GM23248 (cell line): ENCODE measurements at regions not wholly inside any gene's neighbourhood (a gene's known extent, or its start where the extent isn't known, plus 50 kb on each side); places are given as distances from the start of the nearest gene placed in this dataset.

ENCODE experiments used
- DNase-seq: peaks from one replicate; pipeline ENCODE4 v3.0.0-alpha.2; 2015
- H2AFZ ChIP-seq: fragments of 200-600 bp; sonication (generic); 2 replicates; pipeline ENCODE4 v1.6.1; 2016; ENCODE audit warnings: antibody characterized with exemption
- H3F3A ChIP-seq: fragments of 200-600 bp; sonication (generic); 2 replicates; pipeline ENCODE4 v1.6.1; 2016; ENCODE audit warnings: mild to moderate bottlenecking, antibody characterized with exemption, mixed run types; ENCODE audit not compliant: insufficient read depth
- H3K27ac ChIP-seq: fragments of 200-600 bp; sonication (generic); 2 replicates; pipeline ENCODE4 v1.5.1; 2016; ENCODE audit warnings: mild to moderate bottlenecking
- H3K27me3 ChIP-seq: fragments of 200-600 bp; sonication (generic); replicated peaks from 2 replicates; pipeline ENCODE4 v1.6.1; 2016; ENCODE audit warnings: mild to moderate bottlenecking; ENCODE audit not compliant: insufficient read depth
- H3K36me3 ChIP-seq: fragments of 200-600 bp; sonication (generic); 2 replicates; pipeline ENCODE4 v1.6.1; 2016; ENCODE audit warnings: low read depth, mild to moderate bottlenecking
- H3K4me1 ChIP-seq: fragments of 200-600 bp; sonication (generic); 2 replicates; pipeline ENCODE4 v1.6.1; 2016; ENCODE audit warnings: mild to moderate bottlenecking; ENCODE audit not compliant: insufficient read depth
- H3K4me2 ChIP-seq: fragments of 200-600 bp; sonication (generic); one replicate; pipeline ENCODE4 v1.6.1; 2016; ENCODE audit warnings: mild to moderate bottlenecking; ENCODE audit not compliant: unreplicated experiment
- H3K4me3 ChIP-seq: fragments of 200-600 bp; sonication (generic); 2 replicates; pipeline ENCODE4 v1.5.1; 2016; ENCODE audit warnings: mild to moderate bottlenecking
- H3K79me2 ChIP-seq: fragments of 200-600 bp; sonication (generic); 2 replicates; pipeline ENCODE4 v1.6.1; 2016; ENCODE audit warnings: mild to moderate bottlenecking; ENCODE audit not compliant: insufficient read depth
- H3K9ac ChIP-seq: fragments of 200-600 bp; sonication (generic); 2 replicates; pipeline ENCODE4 v1.6.1; 2016; ENCODE audit warnings: mild to moderate bottlenecking
- H3K9me2 ChIP-seq: fragments of 200-600 bp; sonication (generic); 2 replicates; pipeline ENCODE4 v1.6.1; 2016; ENCODE audit warnings: mixed run types, mild to moderate bottlenecking, moderate library complexity; ENCODE audit not compliant: insufficient read depth
- H3K9me3 ChIP-seq: fragments of 200-600 bp; sonication (generic); one replicate; pipeline ENCODE4 v1.6.1; 2017; ENCODE audit warnings: low read depth
- H4K20me1 ChIP-seq: fragments of 200-600 bp; sonication (generic); 2 replicates; pipeline ENCODE4 v1.6.0; 2016; ENCODE audit not compliant: insufficient read depth
- EZH2 ChIP-seq: fragments of 200-600 bp; sonication (generic); IDR thresholded peaks from 2 replicates; pipeline ENCODE4 v1.6.1; 2018; ENCODE audit warnings: antibody characterized with exemption, mild to moderate bottlenecking; ENCODE audit not compliant: insufficient read depth, poor library complexity, severe bottlenecking
- EZH2phosphoT487 ChIP-seq: fragments of 200-600 bp; sonication (generic); IDR thresholded peaks from 2 replicates; pipeline ENCODE4 v1.6.1; 2018; ENCODE audit warnings: antibody characterized with exemption, moderate library complexity, mild to moderate bottlenecking, low read depth; ENCODE audit not compliant: insufficient read depth
- WGBS, 2 experiments: methylation state at CpG; one replicate each; pipeline ENCODE4 v1.1.6; 2015 to 2017; ENCODE audit warnings: low lambda C conversion rate in 2 of 2, low coverage in 1 of 2; ENCODE audit errors: missing lambda C conversion rate in 2 of 2; 5-methylcytosine and 5-hydroxymethylcytosine counted together
- in situ Hi-C: fragments of 300-500 bp; cut with MboI; formaldehyde crosslinking; loops from 2 replicates; pipeline ENCODE4 v1.15.0; 2020

GRCh38 chr7:130926001-130926691 lies 192.1 kb upstream of the KLF14 start:
- Histone ChIP-seq H3K27me3 (no peaks in the 10 kb centered on the region), H3F3A (peaks cover 59% of the 10 kb centered on the region), H3K36me3 (peaks cover 26% of the 10 kb centered on the region), H3K4me2 (no peak overlapping the region), H4K20me1 (peaks cover 3% of the 10 kb centered on the region; the same call in 1 of the 2 replicates), H3K4me3 (no peak overlapping the region), H3K79me2 (peaks cover 100% of the 10 kb centered on the region), H2AFZ (no peak overlapping the region), H3K27ac (peak overlapping the region; percentile 98; the same call in 1 of the 2 replicates), H3K9ac (no peak overlapping the region), H3K9me3 (no peaks in the 10 kb centered on the region), H3K4me1 (peaks cover 44% of the 10 kb centered on the region), H3K9me2 (no peaks in the 10 kb centered on the region)
- in situ Hi-C loops: no loop called here
- 93% methylated on average over 16 of the region's 16 CpGs for WGBS, 2 experiments
- TF ChIP-seq EZH2 (no peak), EZH2phosphoT487 (no peak)
- DNase-seq: no peak

- Histone ChIP-seq H3K4me1 (peaks cover 35% of the 10 kb centered on the region), H3K9me3 (no peaks in the 10 kb centered on the region), H3K27me3 (no peaks in the 10 kb centered on the region), H3F3A (peaks cover 57% of the 10 kb centered on the region), H2AFZ (no peak overlapping the region), H3K79me2 (peaks cover 100% of the 10 kb centered on the region), H3K27ac (no peak overlapping the region), H3K4me2 (no peak overlapping the region), H3K36me3 (peaks cover 26% of the 10 kb centered on the region), H3K4me3 (no peak overlapping the region), H3K9me2 (no peaks in the 10 kb centered on the region), H3K9ac (no peak overlapping the region), H4K20me1 (peaks cover 3% of the 10 kb centered on the region; the same call in 1 of the 2 replicates)
- DNase-seq: no peak
- 88 to 92% methylated on average over 5 of the region's 5 CpGs for WGBS, 2 experiments
- in situ Hi-C loops: no loop called here
- TF ChIP-seq EZH2 (no peak), EZH2phosphoT487 (no peak)
Measured at GRCh38 chr7:130927062-130927461, 193.1 kb upstream of the KLF14 start.

- Histone ChIP-seq H3K27ac (no peak overlapping the region), H2AFZ (no peak overlapping the region), H3K4me3 (no peak overlapping the region), H3K4me1 (peaks cover 30% of the 10 kb centered on the region), H3K9me2 (no peaks in the 10 kb centered on the region), H3K79me2 (peaks cover 100% of the 10 kb centered on the region), H3F3A (peaks cover 52% of the 10 kb centered on the region), H3K27me3 (no peaks in the 10 kb centered on the region), H3K36me3 (peaks cover 26% of the 10 kb centered on the region), H3K9ac (no peak overlapping the region), H3K9me3 (no peaks in the 10 kb centered on the region), H4K20me1 (peaks cover 3% of the 10 kb centered on the region; the same call in 1 of the 2 replicates), H3K4me2 (no peak overlapping the region)
- TF ChIP-seq EZH2phosphoT487: no peak
- no peak for TF ChIP-seq EZH2
- 93 to 94% methylated on average over 9 of the region's 9 CpGs for WGBS, 2 experiments
- DNase-seq: no peak
- in situ Hi-C loops: no loop called here
Measured at GRCh38 chr7:130927564-130927963, 193.6 kb upstream of the KLF14 start.

- Histone ChIP-seq H3K9ac (no peak overlapping the region), H3K4me2 (no peak overlapping the region), H3K4me1 (peaks cover 11% of the 10 kb centered on the region; the same call in 1 of the 2 replicates), H3K36me3 (peaks cover 9% of the 10 kb centered on the region; the same call in 1 of the 2 replicates), H3K9me3 (no peaks in the 10 kb centered on the region), H2AFZ (no peak overlapping the region), H4K20me1 (peaks cover 11% of the 10 kb centered on the region), H3K4me3 (no peak overlapping the region), H3K27ac (peak overlapping the region; percentile 15), H3K9me2 (no peaks in the 10 kb centered on the region), H3F3A (peaks cover 58% of the 10 kb centered on the region), H3K79me2 (peaks cover 100% of the 10 kb centered on the region), H3K27me3 (no peaks in the 10 kb centered on the region)
- TF ChIP-seq EZH2phosphoT487: no peak
- no peak for TF ChIP-seq EZH2
- no peak for DNase-seq
- in situ Hi-C loops: no loop called here
- 78 to 84% methylated on average over 4 of the region's 4 CpGs for WGBS, 2 experiments
Measured at GRCh38 chr7:130929896-130930659, 196.1 kb upstream of the KLF14 start.
